Keratinocyte (primary cell): ENCODE measurements at regions not wholly inside any gene's neighbourhood (a gene's known extent, or its start where the extent isn't known, plus 50 kb on each side); places are given as distances from the start of the nearest gene placed in this dataset.

Experiments used
- EZH2 ChIP-seq: IDR thresholded peaks from one replicate; pipeline ENCODE4 v1.6.1; 2012; ENCODE audit warnings: inconsistent platforms, mild to moderate bottlenecking, low read length, moderate library complexity
- TF ChIP-seq, protein P1 (sequence below), 3 experiments: IDR thresholded peaks in 1 of 3; conservative IDR thresholded peaks in 1 of 3; optimal IDR thresholded peaks in 1 of 3; 2 replicates in 2 of 3; 3 replicates in 1 of 3; pipeline versions ENCODE3 to v1.5.1; 2011; ENCODE audit warnings: low read length in 3 of 3, mild to moderate bottlenecking in 3 of 3, moderate library complexity in 2 of 3, control low read depth in 1 of 3, inconsistent platforms in 1 of 3; ENCODE audit not compliant: insufficient read depth in 2 of 3; ENCODE audit errors: extremely low read depth in 1 of 3

DNA sequence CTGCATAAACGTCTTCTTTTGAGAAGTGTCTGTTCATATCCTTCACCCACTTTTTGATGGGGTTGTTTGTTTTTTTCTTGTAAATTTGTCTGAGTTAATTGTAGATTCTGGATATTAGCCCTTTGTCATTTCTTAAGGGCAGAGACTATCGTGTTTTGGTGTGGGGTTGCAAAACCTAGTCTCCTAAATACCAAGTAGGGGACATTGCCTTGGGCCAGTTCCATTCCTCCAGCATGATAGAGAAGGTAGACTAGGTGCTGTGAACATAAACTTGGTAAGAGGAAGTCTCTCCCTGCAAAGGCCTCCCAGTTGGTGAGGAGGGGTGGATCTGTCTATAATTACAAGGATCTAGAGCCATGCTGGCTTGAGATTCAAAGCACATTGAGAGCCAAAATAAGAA is 390.7 kb downstream of the VRK1 start:
- TF ChIP-seq, protein P1, sequence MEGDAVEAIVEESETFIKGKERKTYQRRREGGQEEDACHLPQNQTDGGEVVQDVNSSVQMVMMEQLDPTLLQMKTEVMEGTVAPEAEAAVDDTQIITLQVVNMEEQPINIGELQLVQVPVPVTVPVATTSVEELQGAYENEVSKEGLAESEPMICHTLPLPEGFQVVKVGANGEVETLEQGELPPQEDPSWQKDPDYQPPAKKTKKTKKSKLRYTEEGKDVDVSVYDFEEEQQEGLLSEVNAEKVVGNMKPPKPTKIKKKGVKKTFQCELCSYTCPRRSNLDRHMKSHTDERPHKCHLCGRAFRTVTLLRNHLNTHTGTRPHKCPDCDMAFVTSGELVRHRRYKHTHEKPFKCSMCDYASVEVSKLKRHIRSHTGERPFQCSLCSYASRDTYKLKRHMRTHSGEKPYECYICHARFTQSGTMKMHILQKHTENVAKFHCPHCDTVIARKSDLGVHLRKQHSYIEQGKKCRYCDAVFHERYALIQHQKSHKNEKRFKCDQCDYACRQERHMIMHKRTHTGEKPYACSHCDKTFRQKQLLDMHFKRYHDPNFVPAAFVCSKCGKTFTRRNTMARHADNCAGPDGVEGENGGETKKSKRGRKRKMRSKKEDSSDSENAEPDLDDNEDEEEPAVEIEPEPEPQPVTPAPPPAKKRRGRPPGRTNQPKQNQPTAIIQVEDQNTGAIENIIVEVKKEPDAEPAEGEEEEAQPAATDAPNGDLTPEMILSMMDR (optimal IDR thresholded peaks at IDR 0.05 in 1 of 3, IDR thresholded peaks at IDR 0.05 in 1 of 3, conservative IDR thresholded peaks at IDR 0.05 in 1 of 3; ENCODE audit: extremely low read depth in 1 of 3, insufficient read depth in 2 of 3, low read length in 3 of 3) = no peak
- TF ChIP-seq EZH2 = no peak
